Peyer's patch (tissue), 4 donors: ENCODE measurements at regions not wholly inside any gene's neighbourhood (a gene's known extent, or its start where the extent isn't known, plus 50 kb on each side); places are given as distances from the start of the nearest gene placed in this dataset.

ENCODE experiments used
- DNase-seq, 3 donors: peaks; one replicate each; pipeline ENCODE4 v3.0.0-alpha.2; 2017 to 2019
- H3K27ac ChIP-seq, 4 donors: fragments of 200-600 bp; sonication (generic); one replicate each; pipeline ENCODE4 v1.5.1; 2016 to 2019
- H3K27me3 ChIP-seq, 2 donors: fragments of 200-600 bp; sonication (generic); one replicate each; pipeline ENCODE4 v1.5.1; 2019
- H3K36me3 ChIP-seq, 3 donors: fragments of 200-600 bp; sonication (generic); one replicate each; pipeline ENCODE4 v1.5.1; 2016 to 2019
- H3K4me1 ChIP-seq, 4 donors: fragments of 200-600 bp; sonication (generic); one replicate each; pipeline ENCODE4 v1.5.1; 2016 to 2019
- H3K4me3 ChIP-seq, 4 donors: fragments of 200-600 bp; sonication (generic); 1 replicate in 3 of 4; 2 replicates in 1 of 4; pipeline ENCODE4 v1.5.1; 2016 to 2019; ENCODE audit warnings: mild to moderate bottlenecking in 1 of 4
- H3K9me3 ChIP-seq, 4 donors: fragments of 200-600 bp; sonication (generic); one replicate each; pipeline ENCODE4 v1.5.1; 2016 to 2019; ENCODE audit warnings: mild to moderate bottlenecking in 1 of 4
- POLR2A ChIP-seq, 2 donors: fragments of 450-650 bp; IDR thresholded peaks; one replicate each; pipeline ENCODE4 v1.5.1; 2017; ENCODE audit warnings: antibody characterized with exemption in 2 of 2, mild to moderate bottlenecking in 2 of 2, moderate library complexity in 2 of 2
- small RNA-seq, 2 donors: library from RNA; depleted of rRNA; stranded (forward); fragments of <200 nt; gene quantifications; one replicate each; pipeline ENCODE3, GENCODE V24; 2016
- TF ChIP-seq, protein P1 (sequence below), 6 experiments: fragments of 450-650 bp in 4 of 6; fragments of 200-600 bp in 2 of 6; sonication (generic) in 1 of 6; IDR thresholded peaks; one replicate each; pipeline ENCODE4 v1.5.1; 2017 to 2019; ENCODE audit warnings: antibody characterized with exemption in 6 of 6, mild to moderate bottlenecking in 3 of 6, moderate library complexity in 1 of 6

DNA sequence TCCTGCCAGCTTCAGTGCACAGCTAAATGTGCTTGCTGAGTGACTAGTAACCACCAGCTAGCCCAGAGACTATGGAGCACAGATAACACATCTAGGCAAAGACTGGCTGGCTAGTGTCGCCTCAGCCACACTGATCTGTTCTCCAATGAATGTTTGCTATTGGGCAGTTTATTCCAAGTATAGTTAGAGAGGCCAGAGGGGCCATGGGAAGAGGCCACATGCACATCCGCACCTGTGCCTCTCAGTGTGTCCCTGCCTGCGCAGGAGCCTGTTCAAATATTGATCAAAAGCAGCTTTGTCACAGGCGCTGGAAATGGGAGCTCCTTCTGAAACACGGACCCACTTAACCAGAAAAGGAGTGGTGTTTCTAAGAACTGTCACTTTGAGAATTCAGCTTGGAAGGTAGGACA lies 51.3 kb upstream of the ATP1A1 start:
- H3K36me3 ChIP-seq, result no peaks in the 10 kb centered on the region
- no peaks in the 10 kb centered on the region for H3K9me3 ChIP-seq
- H3K27ac ChIP-seq, result peak overlapping the region in 3 of 4 donors; percentile 14 to 57 (median 56)
- H3K4me3 ChIP-seq, result no peak overlapping the region
- TF ChIP-seq, protein P1, sequence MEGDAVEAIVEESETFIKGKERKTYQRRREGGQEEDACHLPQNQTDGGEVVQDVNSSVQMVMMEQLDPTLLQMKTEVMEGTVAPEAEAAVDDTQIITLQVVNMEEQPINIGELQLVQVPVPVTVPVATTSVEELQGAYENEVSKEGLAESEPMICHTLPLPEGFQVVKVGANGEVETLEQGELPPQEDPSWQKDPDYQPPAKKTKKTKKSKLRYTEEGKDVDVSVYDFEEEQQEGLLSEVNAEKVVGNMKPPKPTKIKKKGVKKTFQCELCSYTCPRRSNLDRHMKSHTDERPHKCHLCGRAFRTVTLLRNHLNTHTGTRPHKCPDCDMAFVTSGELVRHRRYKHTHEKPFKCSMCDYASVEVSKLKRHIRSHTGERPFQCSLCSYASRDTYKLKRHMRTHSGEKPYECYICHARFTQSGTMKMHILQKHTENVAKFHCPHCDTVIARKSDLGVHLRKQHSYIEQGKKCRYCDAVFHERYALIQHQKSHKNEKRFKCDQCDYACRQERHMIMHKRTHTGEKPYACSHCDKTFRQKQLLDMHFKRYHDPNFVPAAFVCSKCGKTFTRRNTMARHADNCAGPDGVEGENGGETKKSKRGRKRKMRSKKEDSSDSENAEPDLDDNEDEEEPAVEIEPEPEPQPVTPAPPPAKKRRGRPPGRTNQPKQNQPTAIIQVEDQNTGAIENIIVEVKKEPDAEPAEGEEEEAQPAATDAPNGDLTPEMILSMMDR (IDR thresholded peaks at IDR 0.05), result no peak
- no peak for TF ChIP-seq POLR2A (IDR thresholded peaks at IDR 0.05)
- H3K27me3 ChIP-seq, result no peaks in the 10 kb centered on the region
- DNase-seq, result no peak
- H3K4me1 ChIP-seq, result peaks cover 0 to 34% (median 9%) of the 10 kb centered on the region in 4 donors

DNA sequence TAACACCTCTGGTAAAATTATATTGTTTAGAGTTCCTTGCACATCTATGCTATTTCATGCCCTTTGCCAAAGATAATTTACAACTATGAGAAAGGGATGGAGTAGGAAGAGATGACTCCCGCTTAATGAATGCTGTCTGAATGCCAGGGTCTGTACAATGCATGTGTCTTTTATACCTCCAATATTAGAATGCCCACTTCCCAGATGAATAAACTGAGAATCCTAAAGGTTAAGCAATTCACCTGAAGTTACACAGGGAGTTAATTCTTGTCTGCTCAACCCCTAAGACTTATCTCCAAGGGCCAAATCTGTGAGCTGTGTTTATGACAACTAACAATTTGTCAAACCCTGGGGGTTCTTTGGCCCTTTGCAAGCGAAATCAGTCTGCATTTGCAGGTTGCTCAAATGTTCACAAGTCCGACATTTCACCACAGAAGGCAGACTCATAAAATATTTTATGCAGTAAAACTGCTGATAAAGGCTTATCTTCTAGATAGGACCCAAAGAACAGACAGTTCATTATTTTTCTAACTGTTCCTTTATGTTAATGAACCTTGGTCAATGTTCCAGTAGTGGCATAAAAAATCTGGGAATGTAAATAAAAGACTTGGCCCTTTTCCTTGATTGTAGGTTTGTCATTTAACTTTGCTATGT lies 50.2 kb upstream of the ATP1A1 start:
- Histone ChIP-seq H3K4me3 (no peak overlapping the region), H3K4me1 (peaks cover 0 to 34% (median 12%) of the 10 kb centered on the region in 4 donors), H3K36me3 (no peaks in the 10 kb centered on the region), H3K27ac (peak overlapping the region in 2 of 4 donors; percentile 71 to 75), H3K9me3 (no peaks in the 10 kb centered on the region), H3K27me3 (no peaks in the 10 kb centered on the region)
- DNase-seq, result no peak
- TF ChIP-seq, protein P1 (IDR thresholded peaks at IDR 0.05), result peak in 3 of 6 experiments; percentile 2 to 14 (median 8)
- TF ChIP-seq POLR2A (IDR thresholded peaks at IDR 0.05), result no peak

Small RNA genes in the stretch of these regions (small RNA-seq; reads per million reads assigned to genes)
- gene RF00012, result 0 reads per million in 2 donors
